ENCODE measurements at regions not wholly inside any gene's neighbourhood (a gene's known extent, or its start where the extent isn't known, plus 50 kb on each side); places are given as distances from the start of the nearest gene placed in this dataset.

DNA sequence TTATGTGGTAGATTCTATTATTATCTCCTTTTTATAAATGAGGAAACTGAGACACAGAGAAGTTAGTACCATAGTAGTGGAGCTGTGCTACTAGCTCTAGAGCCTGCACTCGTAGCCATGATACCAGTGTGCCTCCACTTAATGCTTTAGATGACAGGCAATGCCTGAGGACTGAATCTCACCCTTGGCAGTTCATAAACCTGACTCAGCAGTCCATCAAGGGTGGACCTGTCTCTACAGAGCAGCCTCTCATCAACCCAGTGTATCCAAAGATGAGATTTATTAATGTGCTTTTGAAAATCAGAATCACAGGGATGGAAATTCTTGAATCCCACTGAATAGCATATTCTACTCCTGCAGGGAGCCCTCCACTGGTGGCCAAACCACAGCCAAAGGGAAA, 483.2 kb upstream of the DIPK2B start:
- H3K9ac ChIP-seq (ENCODE audit: insufficient read depth in 1 of 2, low read depth in 2 of 2, low read length in 2 of 2) = no peak overlapping the region
- H2AFZ ChIP-seq (ENCODE audit: low read depth, low read length) = no peak overlapping the region
- WGBS (ENCODE audit: insufficient coverage, low coverage, missing lambda C conversion rate) = 0% methylated on average over 1 of the region's 1 CpG
- no peaks in the 10 kb centered on the region for H4K20me1 ChIP-seq (replicated peaks; ENCODE audit: control insufficient read depth, insufficient read depth, low read length)
- no peak overlapping the region for H3K27ac ChIP-seq (ENCODE audit: extremely low read depth, low read depth, low read length)
- no TSS peak for BruUV-seq (replicated peaks)
- in situ Hi-C loops (cut with MboI) (no loop called here), intact Hi-C loops (cut with micrococcal nuclease) (no loop called here)
- no peaks in the 10 kb centered on the region for H3K79me2 ChIP-seq (ENCODE audit: control insufficient read depth, insufficient read depth, low read length)
- H3K27me3 ChIP-seq (ENCODE audit: control insufficient read depth in 2 of 2, insufficient read depth in 2 of 2, low read length in 2 of 2) = no peaks in the 10 kb centered on the region
- H3K4me2 ChIP-seq (ENCODE audit: insufficient read depth, low read length) = no peak overlapping the region
- H3K4me3 ChIP-seq = no peak overlapping the region
- ATAC-seq (no peak), DNase-seq (ENCODE audit: extremely low read depth in 1 of 4, low spot score in 3 of 4) (no peak), FAIRE-seq (no peak)
- ChIA-PET CTCF (ENCODE audit: low intra/inter-chr PET ratio) (no interaction called here), POLR2A (no interaction called here)
- TF ChIP-seq NCOA4 (IDR thresholded peaks at IDR 0.05; ENCODE audit: partially characterized antibody) (no peak), ZNF609 (CRISPR knock-in tag; IDR thresholded peaks at IDR 0.05; ENCODE audit: borderline replicate concordance) (no peak), TEAD4 (IDR thresholded peaks at IDR 0.05; ENCODE audit: low read length) (no peak), TEAD4 (CRISPR knock-in tag; IDR thresholded peaks at IDR 0.05; ENCODE audit: borderline replicate concordance) (no peak), SNIP1 (IDR thresholded peaks at IDR 0.05; ENCODE audit: low read depth) (no peak), CREB3 (tag; conservative IDR thresholded peaks at IDR 0.05; ENCODE audit: low read depth) (no peak), BRF1 (IDR thresholded peaks at IDR 0.05; ENCODE audit: borderline replicate concordance, extremely low read depth, insufficient read length) (no peak), ZNF436 (CRISPR knock-in tag; IDR thresholded peaks at IDR 0.05) (no peak), PHB2 (IDR thresholded peaks at IDR 0.05; ENCODE audit: low read depth) (no peak), MEF2A (IDR thresholded peaks at IDR 0.05; ENCODE audit: control insufficient read depth, low read depth, low read length) (no peak)
- H3K9me1 ChIP-seq (ENCODE audit: control insufficient read depth, insufficient read depth, low read length) = no peaks in the 10 kb centered on the region
- no peaks in the 10 kb centered on the region for H3K4me1 ChIP-seq (replicated peaks in 1 of 2; ENCODE audit: control insufficient read depth in 2 of 2, insufficient read depth in 2 of 2, low read length in 2 of 2)
- no peaks in the 10 kb centered on the region for H3K36me3 ChIP-seq (ENCODE audit: control insufficient read depth, insufficient read depth, low read length)
- H3K9me3 ChIP-seq (replicated peaks; ENCODE audit: control insufficient read depth, insufficient read depth, low read depth, low read length) = no peaks in the 10 kb centered on the region
